CD4-positive, alpha-beta T cell treated with Interleukin-17A for 1 hour (primary cell): ENCODE measurements at regions not wholly inside any gene's neighbourhood (a gene's known extent, or its start where the extent isn't known, plus 50 kb on each side); places are given as distances from the start of the nearest gene placed in this dataset.
"Not testable (repeated sequence)": the region's sequence is repeated elsewhere in the genome, so short reads cannot be mapped to it uniquely, and the experiment has no call there.

Experiments
- DNase-seq: peaks from one replicate; pipeline ENCODE4 v3.0.0-alpha.2; 2020

DNA sequence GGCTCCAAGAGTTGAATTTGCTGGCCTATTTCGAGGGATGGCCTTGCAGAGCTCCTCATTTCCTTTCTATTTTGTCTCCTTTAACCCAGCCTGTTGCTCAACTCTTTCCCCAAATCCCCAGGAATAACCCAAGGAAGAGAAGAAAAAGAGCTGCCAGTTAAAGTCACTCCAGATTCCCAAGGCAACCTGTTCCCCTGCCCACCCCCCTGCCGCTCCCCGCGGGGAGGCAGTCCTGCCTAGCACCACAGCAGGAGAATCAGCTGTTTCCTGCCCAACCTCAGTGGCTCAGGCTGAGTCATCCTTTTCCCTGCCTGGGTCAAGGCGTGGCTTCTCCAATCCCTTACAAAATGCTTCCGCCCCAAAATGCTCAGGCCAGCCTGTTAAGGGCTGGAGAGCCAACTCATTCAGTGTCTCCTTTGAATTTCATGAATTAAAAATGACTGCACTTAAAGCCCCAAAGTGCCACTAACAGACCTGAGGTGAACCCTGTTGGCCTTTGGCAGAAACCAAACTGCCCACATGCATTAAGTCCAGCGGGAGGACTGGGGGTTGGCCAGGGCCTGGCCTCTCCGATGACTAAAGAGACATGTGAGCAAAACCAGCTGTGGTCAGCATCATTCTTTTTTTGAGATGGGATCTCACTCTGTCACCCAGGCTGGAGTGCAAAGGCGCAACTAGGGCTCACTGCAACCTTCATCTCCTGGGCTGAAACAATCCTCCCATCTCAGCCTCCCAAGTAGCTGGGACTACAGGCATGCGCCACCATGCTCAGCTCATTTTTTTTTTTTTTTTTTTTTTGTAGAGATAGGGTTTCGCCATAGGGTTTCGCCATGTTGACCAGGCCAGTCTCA, 83.2 kb upstream of the KIF5B start:
- no peak for DNase-seq

DNA sequence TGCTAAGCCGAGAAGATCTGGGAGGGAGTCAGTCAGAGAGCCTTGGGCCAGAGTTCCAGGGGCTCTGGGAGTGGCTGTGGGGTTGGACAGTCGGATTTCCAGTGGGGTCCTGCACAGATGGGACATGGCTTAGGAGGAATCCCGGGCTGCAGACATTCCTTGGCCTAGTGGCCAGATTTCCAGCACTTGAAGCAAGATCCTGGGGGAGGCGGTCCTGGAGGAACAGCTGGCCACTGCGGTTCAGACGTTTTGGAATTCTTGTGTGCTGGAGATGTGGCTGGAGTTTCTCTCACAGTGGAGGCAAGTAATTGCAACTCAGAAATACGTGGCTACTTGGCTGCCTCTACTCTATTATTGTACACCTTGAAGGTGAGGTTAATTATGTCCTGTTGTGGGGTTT, 80.7 kb upstream of the KIF5B start:
- DNase-seq, result not testable (repeated sequence)

DNA sequence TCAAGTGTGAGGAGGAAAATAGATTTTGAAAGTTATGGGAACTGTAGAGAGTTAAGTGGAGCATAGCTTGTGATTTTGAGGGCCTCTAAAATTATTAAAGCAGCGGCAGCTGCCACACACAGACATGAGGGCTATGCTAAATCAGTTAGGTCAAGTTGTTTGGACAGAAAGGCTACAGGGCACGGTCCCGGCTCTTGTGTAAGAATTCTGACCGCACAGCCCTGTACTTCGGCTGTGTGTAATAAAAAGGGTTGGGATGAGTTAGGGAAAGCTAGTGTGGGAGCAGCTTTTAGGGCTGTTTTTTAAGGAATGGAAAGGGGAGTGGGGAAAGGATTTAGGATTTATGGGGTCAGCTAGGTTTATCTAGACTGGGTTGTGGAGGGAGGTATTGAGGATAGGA, 79.6 kb upstream of the KIF5B start:
- not testable (repeated sequence) for DNase-seq

DNA sequence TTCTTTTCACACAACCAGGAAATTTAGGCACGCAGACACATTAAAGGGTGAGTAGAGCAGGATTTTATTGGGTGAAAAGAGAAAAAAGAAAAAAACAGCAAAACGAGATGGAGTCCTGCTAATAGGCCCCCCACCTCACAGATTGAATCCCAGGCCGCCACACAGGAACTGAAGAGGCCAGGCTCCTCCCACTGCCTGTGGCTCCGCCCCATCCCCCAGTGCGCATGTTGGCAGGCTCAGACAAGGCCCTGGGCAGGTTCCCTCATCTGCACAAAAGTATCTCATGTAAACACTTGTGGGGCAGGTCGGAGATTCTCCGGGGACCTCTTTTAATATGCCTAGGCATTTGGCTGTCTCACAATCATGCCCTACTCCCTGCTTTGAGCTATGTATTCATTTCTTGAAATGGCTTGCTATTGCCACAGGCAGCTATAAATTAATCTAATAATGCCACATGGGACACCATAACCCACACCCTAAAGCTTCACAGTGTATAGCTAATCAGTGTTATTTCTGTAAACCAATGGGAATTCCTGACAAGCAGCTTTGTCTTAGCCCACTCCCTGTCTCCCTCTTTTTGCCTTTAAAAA, 76.2 kb upstream of the KIF5B start:
- DNase-seq, result no peak

DNA sequence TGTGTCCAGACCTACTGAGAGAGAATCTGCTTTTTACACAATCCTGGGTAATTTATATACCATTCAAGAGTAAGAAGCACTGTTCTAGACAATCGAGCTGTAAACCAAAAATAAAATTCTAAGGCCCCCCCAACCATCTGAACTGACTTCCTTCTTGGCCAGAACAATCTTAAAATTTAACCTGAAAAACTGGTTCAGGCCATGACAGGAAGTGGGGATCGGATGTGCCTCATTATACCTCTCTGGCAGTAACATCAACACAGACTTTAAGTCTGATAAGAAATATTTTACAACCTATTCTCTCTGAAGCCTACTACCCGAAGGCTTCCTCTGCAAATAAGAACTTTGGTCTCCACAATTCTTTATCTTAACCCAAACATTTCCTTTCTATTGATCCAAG, 75.2 kb upstream of the KIF5B start:
- no peak for DNase-seq

DNA sequence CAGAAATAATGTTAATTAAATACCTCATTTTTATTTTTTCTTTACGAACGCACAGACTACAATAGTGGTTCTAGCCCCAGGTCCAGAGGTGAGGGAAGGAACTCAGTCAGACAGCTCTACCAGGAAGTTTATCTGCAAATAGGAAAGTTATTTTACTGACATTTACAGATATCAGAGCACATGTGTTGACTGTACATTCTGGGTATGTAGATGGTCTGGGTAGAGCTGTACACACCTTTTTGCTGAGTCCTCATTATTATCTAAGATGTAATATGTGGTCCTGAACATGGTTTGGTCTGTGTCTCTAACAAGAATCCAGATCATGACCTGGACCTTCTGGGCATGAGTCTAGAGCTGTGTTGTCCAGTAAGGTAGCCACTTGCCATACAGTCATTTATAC, 74.6 kb upstream of the KIF5B start:
- DNase-seq, result no peak

DNA sequence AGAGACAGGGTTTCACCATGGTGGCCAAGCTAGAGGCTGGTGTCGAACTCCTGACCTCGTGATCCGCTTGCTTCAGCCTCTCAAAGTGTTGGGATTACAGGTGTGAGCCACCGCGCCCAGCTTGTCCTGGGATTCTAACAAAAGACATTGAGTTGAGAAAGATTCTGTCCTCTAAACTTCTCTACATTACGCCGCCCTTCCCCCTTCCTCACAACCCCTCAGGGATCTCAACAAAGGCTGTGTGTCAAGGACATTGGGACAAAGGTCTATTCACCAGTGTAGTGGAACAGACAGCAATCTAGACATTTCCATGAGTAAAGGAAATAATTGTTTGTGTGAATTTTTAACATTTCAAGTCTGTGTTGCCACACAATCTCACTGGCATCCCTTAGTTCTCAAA, 68.8 kb upstream of the KIF5B start:
- DNase-seq, result no peak

DNA sequence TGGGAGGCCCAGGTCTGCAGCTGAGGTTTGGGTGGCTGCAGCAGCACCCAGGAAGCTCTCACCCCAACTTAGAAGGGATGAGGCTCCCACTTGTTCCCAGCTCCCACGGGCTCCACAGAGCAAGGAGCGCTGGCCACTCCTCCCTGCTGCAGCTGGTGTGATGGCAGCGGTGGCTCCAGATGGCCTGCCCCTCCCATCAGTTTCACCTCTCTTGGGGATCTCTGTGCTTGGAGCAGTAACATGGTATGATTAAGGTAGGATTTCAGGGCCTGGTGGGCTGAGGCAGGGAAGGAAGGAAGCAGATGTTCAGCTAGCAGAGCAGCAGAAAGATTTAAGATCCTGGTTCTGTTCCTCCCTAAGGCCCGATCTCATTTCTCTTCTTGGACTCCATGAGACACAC, 66.8 kb upstream of the KIF5B start:
- DNase-seq, result no peak

DNA sequence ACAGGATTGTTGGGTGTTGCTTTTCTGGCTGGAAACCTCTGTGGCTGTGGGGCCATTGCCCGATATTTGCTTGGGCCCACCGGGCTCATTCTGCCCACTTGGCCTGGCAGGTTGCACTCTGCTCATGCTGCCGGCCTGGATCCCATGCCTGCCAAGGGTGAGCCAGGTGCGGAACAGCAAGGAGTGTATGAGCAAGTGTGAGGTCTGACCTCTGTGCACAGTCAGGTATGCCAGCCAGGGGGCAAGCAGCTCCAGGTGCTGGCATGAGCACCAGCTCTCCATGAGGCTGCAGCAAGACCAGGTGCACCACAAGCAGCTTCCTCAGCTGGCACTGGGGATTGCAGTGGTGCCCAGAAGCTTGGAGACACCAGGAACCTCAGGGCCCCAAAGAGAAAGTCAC, 65.4 kb upstream of the KIF5B start:
- no peak for DNase-seq

DNA sequence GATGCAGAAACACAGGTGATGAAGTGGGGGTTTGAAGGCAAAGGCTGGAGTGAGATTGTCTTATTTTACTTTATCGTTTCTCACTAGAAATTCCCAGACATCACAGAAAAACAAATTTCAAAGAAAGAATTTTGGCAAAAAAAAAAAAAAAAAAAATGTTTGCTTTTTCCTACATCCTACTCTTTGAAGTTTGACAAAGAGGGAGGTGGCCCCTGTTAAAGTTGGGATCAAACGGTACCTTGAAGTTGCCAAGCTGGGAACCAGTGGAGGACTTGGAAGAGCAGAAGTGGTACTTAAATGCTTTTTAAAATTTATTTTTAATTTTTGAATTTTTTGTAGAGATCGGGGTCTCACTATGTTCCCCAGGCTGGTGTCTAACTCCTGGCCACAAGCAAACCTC, 63.9 kb upstream of the KIF5B start:
- DNase-seq, result no peak

DNA sequence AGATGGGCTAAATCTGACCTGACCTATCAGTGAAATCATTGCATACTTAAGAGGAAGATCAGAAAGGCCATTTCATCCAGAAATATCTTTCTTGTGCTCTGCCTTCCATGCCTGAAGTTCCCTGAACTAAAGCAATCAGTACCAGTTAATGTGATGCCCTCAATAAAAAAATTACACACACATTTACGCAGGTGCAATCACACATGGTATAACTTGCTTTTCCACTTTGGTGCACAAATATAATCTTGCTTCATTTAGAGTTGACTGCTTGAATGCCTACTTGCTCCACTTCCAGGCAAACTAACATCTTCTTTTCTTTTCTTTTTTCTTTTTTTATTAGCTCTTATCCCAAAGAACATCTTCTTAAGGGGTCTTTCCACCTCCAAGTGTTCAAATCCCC, 58.3 kb upstream of the KIF5B start:
- DNase-seq, result no peak

DNA sequence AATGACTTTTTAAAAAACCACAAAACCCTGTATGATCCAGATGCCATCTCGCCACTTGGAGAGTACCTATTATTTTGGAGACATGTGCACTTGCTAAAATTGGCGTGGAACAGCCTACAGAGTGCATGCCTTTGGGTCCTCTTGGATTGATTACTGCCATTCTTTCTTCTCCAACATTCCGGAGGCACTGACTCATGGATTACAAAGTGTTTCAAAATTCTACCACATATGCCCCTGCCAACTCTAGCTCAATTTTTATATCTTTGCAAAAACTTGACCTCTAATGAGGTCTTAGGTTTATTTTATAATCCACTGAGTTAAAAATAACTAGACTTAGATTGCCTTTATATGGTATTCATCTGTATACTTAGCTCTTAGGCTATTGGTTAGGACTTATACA, 55.8 kb upstream of the KIF5B start:
- no peak for DNase-seq

DNA sequence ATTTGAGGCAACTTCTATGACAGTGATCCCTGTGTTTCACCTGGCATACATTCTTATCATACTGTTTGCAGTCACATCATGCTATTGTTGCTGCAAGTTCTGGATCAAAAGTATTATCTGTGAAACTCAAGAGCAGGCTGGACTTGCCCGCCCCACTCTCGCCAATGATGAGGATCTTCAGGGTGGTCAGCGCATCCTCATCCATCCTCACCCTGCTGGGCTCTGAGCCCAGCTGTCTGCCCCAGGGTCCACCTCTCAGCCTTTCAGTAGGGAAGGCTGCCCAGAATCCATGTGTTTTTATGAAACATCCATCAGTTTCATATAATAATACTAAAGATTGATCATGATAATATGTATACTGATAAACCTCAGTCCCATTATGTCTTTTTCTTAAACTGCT, 55.4 kb upstream of the KIF5B start:
- no peak for DNase-seq

DNA sequence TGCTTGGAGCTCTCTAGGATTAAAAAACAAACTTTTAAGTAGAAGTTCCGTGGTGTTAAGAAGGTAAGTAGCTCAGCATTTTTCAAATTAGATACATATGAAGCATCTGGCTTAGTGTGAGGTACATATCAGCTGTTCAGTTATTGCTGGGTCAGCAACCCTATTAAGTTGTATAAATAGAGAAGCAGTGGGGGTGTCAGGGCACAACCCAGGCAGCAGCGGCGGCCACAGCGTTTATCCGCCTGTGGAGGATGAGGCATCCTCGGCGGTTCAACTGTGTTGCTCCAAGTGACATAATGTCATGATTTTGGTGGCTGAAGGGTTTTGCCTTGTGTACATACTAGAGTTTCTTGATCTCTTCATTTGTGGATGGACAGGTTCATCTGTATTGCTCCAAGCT, 54.6 kb upstream of the KIF5B start:
- DNase-seq, result no peak

DNA sequence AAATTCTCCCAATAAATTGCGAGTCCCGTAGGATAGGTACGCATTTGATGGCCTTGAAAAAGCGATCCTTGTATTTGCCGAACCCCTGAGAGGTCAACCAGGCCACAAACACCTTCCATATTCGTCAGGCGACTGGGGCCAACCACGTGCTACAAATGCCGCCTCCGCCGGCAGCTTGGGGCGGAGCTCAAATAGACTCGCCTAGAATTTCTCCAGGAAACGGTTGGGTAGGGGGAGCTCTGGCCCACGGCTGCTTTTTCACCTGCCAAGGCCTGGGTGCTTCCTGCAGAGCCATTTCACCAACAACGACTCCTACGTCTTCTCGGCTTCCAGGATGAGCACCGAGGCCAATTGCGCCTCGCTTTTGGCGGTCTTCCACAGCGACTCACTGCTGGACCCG, 53.4 kb upstream of the KIF5B start:
- no peak for DNase-seq
